ENCODE measurements at regions not wholly inside any gene's neighbourhood (a gene's known extent, or its start where the extent isn't known, plus 50 kb on each side); places are given as distances from the start of the nearest gene placed in this dataset.

GRCh38 chr11:11691296-11692151, 69.7 kb upstream of the GALNT18 start:
- TF ChIP-seq CTCF (IDR thresholded peaks at IDR 0.05): no peak
- Histone ChIP-seq H3K4me3 (no peak overlapping the region), H3K27me3 (no peaks in the 10 kb centered on the region), H3K36me3 (no peaks in the 10 kb centered on the region), H3K9me3 (no peaks in the 10 kb centered on the region), H3K4me1 (no peaks in the 10 kb centered on the region), H3K27ac (no peak overlapping the region)
- DNase-seq (ENCODE audit: low spot score): no peak

- Histone ChIP-seq H3K27me3 (no peaks in the 10 kb centered on the region), H3K9me3 (no peaks in the 10 kb centered on the region), H3K36me3 (no peaks in the 10 kb centered on the region), H3K4me1 (no peaks in the 10 kb centered on the region), H3K4me3 (no peak overlapping the region), H3K27ac (no peak overlapping the region)
- TF ChIP-seq CTCF (IDR thresholded peaks at IDR 0.05): no peak
- no peak for DNase-seq (ENCODE audit: low spot score)
Measured at GRCh38 chr11:11681536-11681935, 59.7 kb upstream of the GALNT18 start.

- Histone ChIP-seq H3K27ac (no peak overlapping the region), H3K9me3 (no peaks in the 10 kb centered on the region), H3K4me1 (no peaks in the 10 kb centered on the region), H3K4me3 (no peak overlapping the region), H3K27me3 (no peaks in the 10 kb centered on the region), H3K36me3 (no peaks in the 10 kb centered on the region)
- DNase-seq (ENCODE audit: low spot score): no peak
- no peak for TF ChIP-seq CTCF (IDR thresholded peaks at IDR 0.05)
Measured at GRCh38 chr11:11677672-11678356, 56.0 kb upstream of the GALNT18 start.

- H3K4me3 ChIP-seq: no peak overlapping the region
- H3K27ac ChIP-seq: no peak overlapping the region
Measured at GRCh38 chr11:11675671-11676181, 53.9 kb upstream of the GALNT18 start.

GRCh38 chr11:11672789-11673188, 51.0 kb upstream of the GALNT18 start:
- H3K4me3 ChIP-seq: no peak overlapping the region
- H3K27me3 ChIP-seq: no peaks in the 10 kb centered on the region
- no peaks in the 10 kb centered on the region for H3K9me3 ChIP-seq
- DNase-seq (ENCODE audit: low spot score): no peak
- H3K27ac ChIP-seq: no peak overlapping the region
- no peaks in the 10 kb centered on the region for H3K36me3 ChIP-seq
- no peak for TF ChIP-seq CTCF (IDR thresholded peaks at IDR 0.05)
- H3K4me1 ChIP-seq: no peaks in the 10 kb centered on the region

More at GRCh38 chr11:11675671-11676181, 53.9 kb upstream of the GALNT18 start:
- H3K36me3 ChIP-seq: no peaks in the 10 kb centered on the region
- TF ChIP-seq CTCF (IDR thresholded peaks at IDR 0.05): no peak
- DNase-seq (ENCODE audit: low spot score): no peak
- H3K27me3 ChIP-seq: no peaks in the 10 kb centered on the region
- no peaks in the 10 kb centered on the region for H3K4me1 ChIP-seq
- no peaks in the 10 kb centered on the region for H3K9me3 ChIP-seq
